ENCODE measurements at regions not wholly inside any gene's neighbourhood (a gene's known extent, or its start where the extent isn't known, plus 50 kb on each side); places are given as distances from the start of the nearest gene placed in this dataset.
"Not testable (repeated sequence)": the region's sequence is repeated elsewhere in the genome, so short reads cannot be mapped to it uniquely, and the experiment has no call there.

- CTCF ChIA-PET; H3K4me3 ChIP-seq (ENCODE audit: low read depth, low read length); POLR2A ChIA-PET; H3K36me3 ChIP-seq (ENCODE audit: control insufficient read depth in 2 of 2, insufficient read depth in 1 of 2, low read length in 2 of 2); H3K9me3 ChIP-seq (ENCODE audit: control insufficient read depth, insufficient read depth, low read depth, low read length); H3K27ac ChIP-seq (ENCODE audit: extremely low read depth, low read depth, low read length): not testable (repeated sequence)
- peaks cover 34% of the 10 kb centered on the region for H3K4me1 ChIP-seq (ENCODE audit: control insufficient read depth, insufficient read depth, low read length)
- TF ChIP-seq ZNF146 (tag by site-specific recombination; IDR thresholded peaks at IDR 0.05), result peak; percentile 97
- TF ChIP-seq, protein P1, sequence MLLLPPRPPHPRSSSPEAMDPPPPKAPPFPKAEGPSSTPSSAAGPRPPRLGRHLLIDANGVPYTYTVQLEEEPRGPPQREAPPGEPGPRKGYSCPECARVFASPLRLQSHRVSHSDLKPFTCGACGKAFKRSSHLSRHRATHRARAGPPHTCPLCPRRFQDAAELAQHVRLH (tag by site-specific recombination; IDR thresholded peaks at IDR 0.05), result 0 out of 2 replicates have a peak, but pooled peaks have one; percentile 48
Observed at GRCh38 chr11:126143491-126143890, 68.0 kb downstream of the RPUSD4 start.

DNA sequence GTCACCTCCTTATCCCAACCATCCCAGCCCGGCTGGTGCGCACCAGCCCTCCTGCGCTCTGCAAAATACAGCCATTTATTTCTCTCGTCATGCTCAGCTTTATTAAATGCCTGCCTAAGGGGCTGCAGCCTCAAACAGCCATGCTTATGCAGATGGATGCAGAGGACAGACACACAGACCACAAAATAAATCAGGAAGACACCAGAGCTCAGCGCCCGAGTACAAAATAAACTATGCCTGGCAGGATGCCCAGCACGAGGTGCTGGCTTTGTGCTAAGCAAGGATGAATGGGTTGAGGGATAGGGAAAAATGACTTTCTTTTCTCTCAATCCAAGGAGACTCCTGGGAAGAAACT is 70.5 kb downstream of the RPUSD4 start:
- TF ChIP-seq ZNF510 (tag by site-specific recombination; IDR thresholded peaks at IDR 0.05; ENCODE audit: insufficient replicate concordance) (no peak), ZNF211 (tag by site-specific recombination; IDR thresholded peaks at IDR 0.05; ENCODE audit: low read depth) (no peak), ZNF114 (tag by site-specific recombination; IDR thresholded peaks at IDR 0.05) (no peak), SP7 (tag by site-specific recombination; IDR thresholded peaks at IDR 0.05) (no peak), ZNF600 (tag by site-specific recombination; IDR thresholded peaks at IDR 0.05) (0 out of 2 replicates have a peak, but pooled peaks have one; percentile 37), ZNF830 (tag by site-specific recombination; IDR thresholded peaks at IDR 0.05; ENCODE audit: low read depth) (no peak), FEZF1 (tag by site-specific recombination; IDR thresholded peaks at IDR 0.05) (no peak; the same call in 1 of the 2 replicates), ZBTB20 (tag by site-specific recombination; IDR thresholded peaks at IDR 0.05) (peak; percentile 19; the same call in 1 of the 2 replicates), ZNF121 (tag by site-specific recombination; IDR thresholded peaks at IDR 0.05) (no peak), ZNF302 (tag by site-specific recombination; IDR thresholded peaks at IDR 0.05; ENCODE audit: low read depth) (no peak)
- TF ChIP-seq, protein P2, sequence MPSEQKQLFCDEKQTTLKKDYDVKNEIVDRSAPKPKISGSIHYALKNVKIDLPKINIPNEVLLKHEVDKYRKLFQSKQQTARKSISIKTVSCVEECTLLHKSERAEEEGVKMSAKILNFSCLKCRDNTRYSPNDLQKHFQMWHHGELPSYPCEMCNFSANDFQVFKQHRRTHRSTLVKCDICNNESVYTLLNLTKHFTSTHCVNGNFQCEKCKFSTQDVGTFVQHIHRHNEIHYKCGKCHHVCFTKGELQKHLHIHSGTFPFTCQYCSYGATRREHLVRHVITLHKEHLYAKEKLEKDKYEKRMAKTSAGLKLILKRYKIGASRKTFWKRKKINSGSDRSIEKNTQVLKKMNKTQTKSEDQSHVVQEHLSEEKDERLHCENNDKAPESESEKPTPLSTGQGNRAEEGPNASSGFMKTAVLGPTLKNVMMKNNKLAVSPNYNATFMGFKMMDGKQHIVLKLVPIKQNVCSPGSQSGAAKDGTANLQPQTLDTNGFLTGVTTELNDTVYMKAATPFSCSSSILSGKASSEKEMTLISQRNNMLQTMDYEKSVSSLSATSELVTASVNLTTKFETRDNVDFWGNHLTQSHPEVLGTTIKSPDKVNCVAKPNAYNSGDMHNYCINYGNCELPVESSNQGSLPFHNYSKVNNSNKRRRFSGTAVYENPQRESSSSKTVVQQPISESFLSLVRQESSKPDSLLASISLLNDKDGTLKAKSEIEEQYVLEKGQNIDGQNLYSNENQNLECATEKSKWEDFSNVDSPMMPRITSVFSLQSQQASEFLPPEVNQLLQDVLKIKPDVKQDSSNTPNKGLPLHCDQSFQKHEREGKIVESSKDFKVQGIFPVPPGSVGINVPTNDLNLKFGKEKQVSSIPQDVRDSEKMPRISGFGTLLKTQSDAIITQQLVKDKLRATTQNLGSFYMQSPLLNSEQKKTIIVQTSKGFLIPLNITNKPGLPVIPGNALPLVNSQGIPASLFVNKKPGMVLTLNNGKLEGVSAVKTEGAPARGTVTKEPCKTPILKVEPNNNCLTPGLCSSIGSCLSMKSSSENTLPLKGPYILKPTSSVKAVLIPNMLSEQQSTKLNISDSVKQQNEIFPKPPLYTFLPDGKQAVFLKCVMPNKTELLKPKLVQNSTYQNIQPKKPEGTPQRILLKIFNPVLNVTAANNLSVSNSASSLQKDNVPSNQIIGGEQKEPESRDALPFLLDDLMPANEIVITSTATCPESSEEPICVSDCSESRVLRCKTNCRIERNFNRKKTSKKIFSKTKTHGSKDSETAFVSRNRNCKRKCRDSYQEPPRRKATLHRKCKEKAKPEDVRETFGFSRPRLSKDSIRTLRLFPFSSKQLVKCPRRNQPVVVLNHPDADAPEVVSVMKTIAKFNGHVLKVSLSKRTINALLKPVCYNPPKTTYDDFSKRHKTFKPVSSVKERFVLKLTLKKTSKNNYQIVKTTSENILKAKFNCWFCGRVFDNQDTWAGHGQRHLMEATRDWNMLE (tag by site-specific recombination; conservative IDR thresholded peaks at IDR 0.05; ENCODE audit: low read depth), result no peak
- TF ChIP-seq, protein P3, sequence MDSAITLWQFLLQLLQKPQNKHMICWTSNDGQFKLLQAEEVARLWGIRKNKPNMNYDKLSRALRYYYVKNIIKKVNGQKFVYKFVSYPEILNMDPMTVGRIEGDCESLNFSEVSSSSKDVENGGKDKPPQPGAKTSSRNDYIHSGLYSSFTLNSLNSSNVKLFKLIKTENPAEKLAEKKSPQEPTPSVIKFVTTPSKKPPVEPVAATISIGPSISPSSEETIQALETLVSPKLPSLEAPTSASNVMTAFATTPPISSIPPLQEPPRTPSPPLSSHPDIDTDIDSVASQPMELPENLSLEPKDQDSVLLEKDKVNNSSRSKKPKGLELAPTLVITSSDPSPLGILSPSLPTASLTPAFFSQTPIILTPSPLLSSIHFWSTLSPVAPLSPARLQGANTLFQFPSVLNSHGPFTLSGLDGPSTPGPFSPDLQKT (IDR thresholded peaks at IDR 0.05; ENCODE audit: borderline replicate concordance, low read depth, low read length), result no peak
- no peaks in the 10 kb centered on the region for H3K36me3 ChIP-seq (ENCODE audit: control insufficient read depth in 2 of 2, insufficient read depth in 1 of 2, low read length in 2 of 2)
- H3K4me1 ChIP-seq (ENCODE audit: control insufficient read depth, insufficient read depth, low read length), result peaks cover 18% of the 10 kb centered on the region
- CTCF ChIA-PET, result interaction anchor here (0.6 to 2.2 kb wide), 9 partner anchors 9 to 467 kb away, joined by 3 to 8 read pairs (median 4); no protein-coding TSS in a partner anchor
- peak overlapping the region; percentile 50; the same call in 1 of the 2 replicates for H3K27ac ChIP-seq (ENCODE audit: extremely low read depth, low read depth, low read length)
- H3K9me3 ChIP-seq (ENCODE audit: control insufficient read depth, insufficient read depth, low read depth, low read length), result no peaks in the 10 kb centered on the region
- POLR2A ChIA-PET, result interaction anchor here (0.7 to 1.7 kb wide), 2 partner anchors 9 to 14 kb away, joined by 3 to 10 read pairs; no protein-coding TSS in a partner anchor
- no peak overlapping the region for H3K4me3 ChIP-seq (ENCODE audit: low read depth, low read length)

Measured in HEK293 (cell line).